ENCODE measurements at regions not wholly inside any gene's neighbourhood (a gene's known extent, or its start where the extent isn't known, plus 50 kb on each side); places are given as distances from the start of the nearest gene placed in this dataset.

- H3K36me3 ChIP-seq: no peaks in the 10 kb centered on the region
- no peak overlapping the region for H3K27ac ChIP-seq
- H3K4me3 ChIP-seq: no peak overlapping the region
- no peaks in the 10 kb centered on the region for H3K4me1 ChIP-seq
- no peak for DNase-seq (ENCODE audit: low spot score in 2 of 2)
- H3K9me3 ChIP-seq: no peaks in the 10 kb centered on the region
- intact Hi-C loops (cut with DNase I; ENCODE audit: low total_unique reads): no loop called here
- TF ChIP-seq POLR2A (IDR thresholded peaks at IDR 0.05): no peak
- TF ChIP-seq CTCF (IDR thresholded peaks at IDR 0.05): no peak
- TF ChIP-seq POLR2AphosphoS5 (IDR thresholded peaks at IDR 0.05): no peak
- no peaks in the 10 kb centered on the region for H3K27me3 ChIP-seq
These were observed 68.0 kb upstream of the EEPD1 start for GRCh38 chr7:36085096-36085495.

- H3K4me3 ChIP-seq: no peak overlapping the region
- no peaks in the 10 kb centered on the region for H3K9me3 ChIP-seq
- no peaks in the 10 kb centered on the region for H3K27me3 ChIP-seq
- no peak for TF ChIP-seq POLR2A (IDR thresholded peaks at IDR 0.05)
- TF ChIP-seq CTCF (IDR thresholded peaks at IDR 0.05): no peak
- no peak for TF ChIP-seq POLR2AphosphoS5 (IDR thresholded peaks at IDR 0.05)
- no peak for DNase-seq (ENCODE audit: low spot score in 2 of 2)
- no peaks in the 10 kb centered on the region for H3K36me3 ChIP-seq
- H3K27ac ChIP-seq: no peak overlapping the region
- intact Hi-C loops (cut with DNase I; ENCODE audit: low total_unique reads): no loop called here
- no peaks in the 10 kb centered on the region for H3K4me1 ChIP-seq
These were observed 66.5 kb upstream of the EEPD1 start for GRCh38 chr7:36086571-36086970.

- DNase-seq (ENCODE audit: low spot score in 2 of 2): no peak
- no peaks in the 10 kb centered on the region for H3K36me3 ChIP-seq
- H3K27me3 ChIP-seq: no peaks in the 10 kb centered on the region
- no peak overlapping the region for H3K27ac ChIP-seq
- H3K4me1 ChIP-seq: no peaks in the 10 kb centered on the region
- H3K9me3 ChIP-seq: no peaks in the 10 kb centered on the region
- no peak overlapping the region for H3K4me3 ChIP-seq
- intact Hi-C loops (cut with DNase I; ENCODE audit: low total_unique reads): no loop called here
- no peak for TF ChIP-seq POLR2AphosphoS5 (IDR thresholded peaks at IDR 0.05)
- TF ChIP-seq POLR2A (IDR thresholded peaks at IDR 0.05): no peak
- no peak for TF ChIP-seq CTCF (IDR thresholded peaks at IDR 0.05)
These were observed 64.5 kb upstream of the EEPD1 start for GRCh38 chr7:36088553-36088952.

GRCh38 chr7:36088966-36089365, 64.1 kb upstream of the EEPD1 start:
- H3K27ac ChIP-seq: no peak overlapping the region
- no peaks in the 10 kb centered on the region for H3K36me3 ChIP-seq
- intact Hi-C loops (cut with DNase I; ENCODE audit: low total_unique reads): no loop called here
- no peak overlapping the region for H3K4me3 ChIP-seq
- H3K9me3 ChIP-seq: no peaks in the 10 kb centered on the region
- H3K27me3 ChIP-seq: no peaks in the 10 kb centered on the region
- H3K4me1 ChIP-seq: no peaks in the 10 kb centered on the region
- TF ChIP-seq POLR2AphosphoS5 (IDR thresholded peaks at IDR 0.05) (no peak), POLR2A (IDR thresholded peaks at IDR 0.05) (no peak), CTCF (IDR thresholded peaks at IDR 0.05) (no peak)
- no peak for DNase-seq (ENCODE audit: low spot score in 2 of 2)

GRCh38 chr7:36090976-36091873, 61.8 kb upstream of the EEPD1 start:
- Histone ChIP-seq H3K27ac (no peak overlapping the region), H3K4me1 (no peaks in the 10 kb centered on the region), H3K9me3 (no peaks in the 10 kb centered on the region), H3K36me3 (no peaks in the 10 kb centered on the region), H3K4me3 (no peak overlapping the region), H3K27me3 (no peaks in the 10 kb centered on the region)
- TF ChIP-seq POLR2AphosphoS5 (IDR thresholded peaks at IDR 0.05): no peak
- no peak for TF ChIP-seq CTCF (IDR thresholded peaks at IDR 0.05)
- TF ChIP-seq POLR2A (IDR thresholded peaks at IDR 0.05): no peak
- no peak for DNase-seq (ENCODE audit: low spot score in 2 of 2)
- intact Hi-C loops (cut with DNase I; ENCODE audit: low total_unique reads): no loop called here

All from breast epithelium (tissue), 4 donors.